ENCODE measurements at regions not wholly inside any gene's neighbourhood (a gene's known extent, or its start where the extent isn't known, plus 50 kb on each side); places are given as distances from the start of the nearest gene placed in this dataset.

- no peaks in the 10 kb centered on the region for H3K27me3 ChIP-seq (ENCODE audit: insufficient read depth, low read length)
- no peaks in the 10 kb centered on the region for H3K4me1 ChIP-seq (ENCODE audit: insufficient read depth, low read length)
- no peaks in the 10 kb centered on the region for H3K9me3 ChIP-seq (ENCODE audit: insufficient read depth, low read depth, low read length)
- H3K27ac ChIP-seq (ENCODE audit: low read depth, low read length), result no peak overlapping the region
- 85% methylated on average over 3 of the region's 3 CpGs for WGBS
- no peak overlapping the region for H3K9ac ChIP-seq (ENCODE audit: low read depth, low read length)
- H3K36me3 ChIP-seq (ENCODE audit: insufficient read depth, low read length), result no peaks in the 10 kb centered on the region
- no peak overlapping the region for H3K4me3 ChIP-seq (ENCODE audit: low read length)
These were observed 130.6 kb upstream of the SOX1 start for GRCh38 chr13:111936267-111936925.

- Histone ChIP-seq H3K27ac (ENCODE audit: low read depth, low read length) (no peak overlapping the region), H3K4me1 (ENCODE audit: insufficient read depth, low read length) (no peaks in the 10 kb centered on the region), H3K4me3 (ENCODE audit: low read length) (no peak overlapping the region), H3K36me3 (ENCODE audit: insufficient read depth, low read length) (no peaks in the 10 kb centered on the region), H3K9me3 (ENCODE audit: insufficient read depth, low read depth, low read length) (no peaks in the 10 kb centered on the region), H3K27me3 (ENCODE audit: insufficient read depth, low read length) (no peaks in the 10 kb centered on the region), H3K9ac (ENCODE audit: low read depth, low read length) (0 out of 2 replicates have a peak overlapping the region, but pooled peaks have one; percentile 7)
- 95% methylated on average over 9 of the region's 9 CpGs for WGBS
These were observed 129.1 kb upstream of the SOX1 start for GRCh38 chr13:111937777-111938311.

DNA sequence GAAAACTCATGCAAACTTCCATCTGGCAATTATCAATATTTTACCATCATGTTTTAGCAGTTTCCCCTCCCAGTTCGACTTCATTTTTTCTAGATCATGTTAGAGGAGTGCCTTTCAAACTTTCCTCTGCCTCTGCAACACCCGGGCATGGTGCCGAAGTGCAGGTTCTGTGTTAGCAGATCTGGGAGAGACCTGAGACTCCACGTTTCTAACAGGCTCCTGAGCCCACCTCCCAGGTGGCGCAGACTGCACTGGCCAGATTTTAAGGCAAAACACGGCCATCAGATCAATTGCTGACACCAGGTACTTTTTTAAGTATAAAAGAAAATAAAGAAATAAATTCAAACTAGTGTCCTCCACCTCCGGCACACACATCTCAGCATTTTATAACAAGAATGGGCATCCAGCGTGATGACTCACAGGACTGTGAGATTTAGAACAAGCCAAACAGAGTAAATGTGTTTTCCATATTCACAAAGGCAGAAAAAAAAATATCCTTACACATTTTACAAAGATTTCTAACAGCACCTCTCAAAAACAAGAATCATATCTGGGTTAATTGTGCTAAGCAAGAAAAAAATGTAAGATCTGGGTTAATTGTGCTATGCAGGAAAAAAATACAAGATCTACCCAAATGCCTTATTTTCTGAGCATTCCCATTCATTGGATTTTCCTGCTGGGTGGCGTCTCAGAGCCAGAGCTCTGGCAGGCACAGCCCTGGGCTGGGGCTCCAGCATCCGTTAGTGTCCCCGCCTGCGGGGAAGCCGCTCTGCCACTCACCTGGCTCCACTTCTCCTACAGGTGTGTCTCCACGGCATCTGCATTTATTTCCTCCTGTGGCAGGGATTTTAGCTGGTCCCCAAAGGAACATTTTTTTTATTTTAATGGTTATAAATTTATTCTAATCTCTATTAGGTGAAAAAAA is 127.9 kb upstream of the SOX1 start:
- Histone ChIP-seq H3K27me3 (ENCODE audit: insufficient read depth, low read length) (no peaks in the 10 kb centered on the region), H3K4me3 (ENCODE audit: low read length) (no peak overlapping the region), H3K9me3 (ENCODE audit: insufficient read depth, low read depth, low read length) (no peaks in the 10 kb centered on the region), H3K9ac (ENCODE audit: low read depth, low read length) (no peak overlapping the region), H3K27ac (ENCODE audit: low read depth, low read length) (no peak overlapping the region), H3K4me1 (ENCODE audit: insufficient read depth, low read length) (no peaks in the 10 kb centered on the region), H3K36me3 (ENCODE audit: insufficient read depth, low read length) (no peaks in the 10 kb centered on the region)
- 90% methylated on average over 14 of the region's 14 CpGs for WGBS

- no peaks in the 10 kb centered on the region for H3K27me3 ChIP-seq (ENCODE audit: insufficient read depth, low read length)
- H3K27ac ChIP-seq (ENCODE audit: low read depth, low read length), result no peak overlapping the region
- WGBS, result 93% methylated on average over 3 of the region's 3 CpGs
- no peaks in the 10 kb centered on the region for H3K9me3 ChIP-seq (ENCODE audit: insufficient read depth, low read depth, low read length)
- H3K4me1 ChIP-seq (ENCODE audit: insufficient read depth, low read length), result no peaks in the 10 kb centered on the region
- no peak overlapping the region for H3K9ac ChIP-seq (ENCODE audit: low read depth, low read length)
- no peaks in the 10 kb centered on the region for H3K36me3 ChIP-seq (ENCODE audit: insufficient read depth, low read length)
- no peak overlapping the region for H3K4me3 ChIP-seq (ENCODE audit: low read length)
These were observed 127.2 kb upstream of the SOX1 start for GRCh38 chr13:111939666-111940278.

- Histone ChIP-seq H3K27me3 (ENCODE audit: insufficient read depth, low read length) (no peaks in the 10 kb centered on the region), H3K4me3 (ENCODE audit: low read length) (no peak overlapping the region), H3K4me1 (ENCODE audit: insufficient read depth, low read length) (no peaks in the 10 kb centered on the region), H3K36me3 (ENCODE audit: insufficient read depth, low read length) (no peaks in the 10 kb centered on the region), H3K9ac (ENCODE audit: low read depth, low read length) (no peak overlapping the region), H3K27ac (ENCODE audit: low read depth, low read length) (no peak overlapping the region), H3K9me3 (ENCODE audit: insufficient read depth, low read depth, low read length) (no peaks in the 10 kb centered on the region)
- 90% methylated on average over 4 of the region's 4 CpGs for WGBS
These were observed 126.1 kb upstream of the SOX1 start for GRCh38 chr13:111940892-111941291.

GRCh38 chr13:111941845-111942447 is 125.0 kb upstream of the SOX1 start:
- Histone ChIP-seq H3K4me1 (ENCODE audit: insufficient read depth, low read length) (no peaks in the 10 kb centered on the region), H3K36me3 (ENCODE audit: insufficient read depth, low read length) (no peaks in the 10 kb centered on the region), H3K9ac (ENCODE audit: low read depth, low read length) (no peak overlapping the region), H3K27ac (ENCODE audit: low read depth, low read length) (no peak overlapping the region), H3K27me3 (ENCODE audit: insufficient read depth, low read length) (no peaks in the 10 kb centered on the region), H3K9me3 (ENCODE audit: insufficient read depth, low read depth, low read length) (no peaks in the 10 kb centered on the region), H3K4me3 (ENCODE audit: low read length) (no peak overlapping the region)
- WGBS, result 74% methylated on average over 8 of the region's 8 CpGs

DNA sequence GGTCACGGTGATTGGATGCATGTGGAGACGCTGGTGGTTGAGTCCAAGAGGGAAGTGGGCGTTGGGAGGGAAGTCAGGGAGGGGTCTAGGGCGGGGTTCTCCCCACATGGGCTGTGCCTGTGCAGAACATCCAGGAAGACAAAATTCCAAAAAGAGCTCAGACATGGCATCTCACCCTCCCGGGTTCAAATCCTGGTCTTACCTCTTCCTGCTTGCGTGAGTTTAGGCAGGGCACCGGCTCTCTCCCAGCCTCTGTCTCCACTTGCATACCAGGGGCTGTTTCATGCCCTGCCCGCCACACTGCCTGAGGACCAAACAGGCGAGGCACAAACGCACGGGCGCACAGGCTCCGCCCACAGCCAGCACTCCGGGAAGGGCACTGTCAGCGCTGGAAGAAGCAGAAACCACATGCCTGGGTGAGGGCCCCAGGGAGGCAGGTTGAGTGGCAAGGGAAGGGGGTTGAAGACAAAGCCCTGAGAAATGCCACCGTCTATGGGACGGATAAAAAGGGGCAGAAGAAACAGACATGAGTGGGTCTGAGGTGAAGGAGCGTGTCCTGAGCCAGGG is 123.6 kb upstream of the SOX1 start:
- 84% methylated on average over 18 of the region's 18 CpGs for WGBS
- Histone ChIP-seq H3K27ac (ENCODE audit: low read depth, low read length) (no peak overlapping the region), H3K36me3 (ENCODE audit: insufficient read depth, low read length) (no peaks in the 10 kb centered on the region), H3K4me3 (ENCODE audit: low read length) (no peak overlapping the region), H3K4me1 (ENCODE audit: insufficient read depth, low read length) (no peaks in the 10 kb centered on the region), H3K9ac (ENCODE audit: low read depth, low read length) (no peak overlapping the region), H3K9me3 (ENCODE audit: insufficient read depth, low read depth, low read length) (no peaks in the 10 kb centered on the region), H3K27me3 (ENCODE audit: insufficient read depth, low read length) (no peaks in the 10 kb centered on the region)

DNA sequence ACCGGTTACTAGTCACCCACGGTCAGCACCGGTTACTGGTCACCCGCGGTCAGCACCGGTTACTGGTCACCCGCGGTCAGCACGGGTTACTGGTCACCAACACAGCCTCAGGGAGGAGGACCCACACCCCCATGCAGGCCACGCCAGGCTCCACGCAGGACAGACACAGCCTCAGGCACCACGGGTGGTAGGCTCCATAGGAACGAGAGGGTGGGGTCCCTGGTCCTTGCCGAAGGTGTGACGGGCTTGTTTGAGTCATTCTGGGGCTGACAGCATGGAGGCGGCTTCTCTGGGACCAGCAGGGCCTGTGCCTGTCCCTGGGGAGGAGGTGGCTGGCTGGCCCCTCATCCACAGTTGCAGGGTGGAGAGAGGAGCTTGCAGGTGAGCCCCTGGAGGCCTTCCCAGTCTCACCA is 122.8 kb upstream of the SOX1 start:
- WGBS, result 90% methylated on average over 16 of the region's 16 CpGs
- Histone ChIP-seq H3K27me3 (ENCODE audit: insufficient read depth, low read length) (no peaks in the 10 kb centered on the region), H3K9me3 (ENCODE audit: insufficient read depth, low read depth, low read length) (no peaks in the 10 kb centered on the region), H3K4me3 (ENCODE audit: low read length) (no peak overlapping the region), H3K27ac (ENCODE audit: low read depth, low read length) (no peak overlapping the region), H3K36me3 (ENCODE audit: insufficient read depth, low read length) (no peaks in the 10 kb centered on the region), H3K4me1 (ENCODE audit: insufficient read depth, low read length) (no peaks in the 10 kb centered on the region), H3K9ac (ENCODE audit: low read depth, low read length) (no peak overlapping the region)

DNA sequence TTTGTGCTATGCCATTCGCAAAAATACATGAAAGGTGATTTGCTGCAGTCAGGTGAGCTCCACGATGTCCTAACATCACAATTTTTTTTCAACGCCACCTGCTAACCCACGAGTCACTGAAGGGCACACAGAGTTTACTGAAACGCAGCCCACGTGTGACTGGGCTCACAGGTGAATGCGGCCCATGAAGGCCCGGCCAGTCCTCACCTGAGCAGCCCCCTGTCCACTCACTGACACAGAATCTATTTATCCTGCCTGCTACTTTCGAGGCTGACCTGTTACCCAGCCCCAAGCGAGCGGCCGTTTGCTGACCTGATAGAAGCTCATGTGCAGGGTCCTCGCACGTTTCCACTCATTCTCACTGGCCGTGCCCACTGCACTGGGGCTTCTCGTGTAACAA is 121.9 kb upstream of the SOX1 start:
- Histone ChIP-seq H3K9me3 (ENCODE audit: insufficient read depth, low read depth, low read length) (no peaks in the 10 kb centered on the region), H3K27me3 (ENCODE audit: insufficient read depth, low read length) (no peaks in the 10 kb centered on the region), H3K27ac (ENCODE audit: low read depth, low read length) (no peak overlapping the region), H3K4me3 (ENCODE audit: low read length) (no peak overlapping the region), H3K36me3 (ENCODE audit: insufficient read depth, low read length) (no peaks in the 10 kb centered on the region), H3K4me1 (ENCODE audit: insufficient read depth, low read length) (no peaks in the 10 kb centered on the region), H3K9ac (ENCODE audit: low read depth, low read length) (no peak overlapping the region)
- 95% methylated on average over 16 of the region's 16 CpGs for WGBS

- Histone ChIP-seq H3K27ac (ENCODE audit: low read depth, low read length) (no peak overlapping the region), H3K9me3 (ENCODE audit: insufficient read depth, low read depth, low read length) (peaks cover 6% of the 10 kb centered on the region; the same call in 1 of the 2 replicates), H3K4me3 (ENCODE audit: low read length) (no peak overlapping the region), H3K27me3 (ENCODE audit: insufficient read depth, low read length) (no peaks in the 10 kb centered on the region), H3K9ac (ENCODE audit: low read depth, low read length) (no peak overlapping the region), H3K36me3 (ENCODE audit: insufficient read depth, low read length) (no peaks in the 10 kb centered on the region), H3K4me1 (ENCODE audit: insufficient read depth, low read length) (no peaks in the 10 kb centered on the region)
- WGBS, result 94% methylated on average over 9 of the region's 10 CpGs
These were observed 120.7 kb upstream of the SOX1 start for GRCh38 chr13:111946214-111946613.

All from HUES64 (cell line).